Neural progenitor cell (in vitro differentiated cells): ENCODE measurements at regions not wholly inside any gene's neighbourhood (a gene's known extent, or its start where the extent isn't known, plus 50 kb on each side); places are given as distances from the start of the nearest gene placed in this dataset.

Source experiments
- DNase-seq: peaks from one replicate; pipeline ENCODE4 v3.0.0-alpha.2; 2016; ENCODE audit warnings: low spot score
- H2AFZ ChIP-seq: fragments of 200-600 bp; sonication (generic); replicated peaks from 2 replicates; pipeline ENCODE4 v1.6.1; 2016; ENCODE audit warnings: antibody characterized with exemption
- H3F3A ChIP-seq: fragments of 200-600 bp; sonication (generic); 2 replicates; pipeline ENCODE4 v1.6.1; 2016; ENCODE audit warnings: antibody characterized with exemption, low read depth
- H3K27ac ChIP-seq: fragments of 200-600 bp; sonication (generic); 2 replicates; pipeline ENCODE4 v1.5.1; 2016; ENCODE audit warnings: mild to moderate bottlenecking
- H3K27me3 ChIP-seq: fragments of 200-600 bp; sonication (generic); 2 replicates; pipeline ENCODE4 v1.6.1; 2016; ENCODE audit warnings: mild to moderate bottlenecking, moderate library complexity
- H3K36me3 ChIP-seq: fragments of 200-600 bp; sonication (generic); 2 replicates; pipeline ENCODE4 v1.5.1; 2016
- H3K4me1 ChIP-seq: fragments of 200-600 bp; sonication (generic); 2 replicates; pipeline ENCODE4 v1.6.1; 2016; ENCODE audit warnings: mixed run types
- H3K4me2 ChIP-seq: fragments of 200-600 bp; sonication (generic); 2 replicates; pipeline ENCODE4 v1.6.1; 2016
- H3K4me3 ChIP-seq: fragments of 200-600 bp; sonication (generic); 2 replicates; pipeline ENCODE4 v1.5.1; 2016
- H3K79me2 ChIP-seq: fragments of 200-600 bp; sonication (generic); 2 replicates; pipeline ENCODE4 v1.6.1; 2016; ENCODE audit warnings: low read depth
- H3K9ac ChIP-seq: fragments of 200-600 bp; sonication (generic); 2 replicates; pipeline ENCODE4 v1.6.1; 2016
- H3K9me3 ChIP-seq: fragments of 200-600 bp; sonication (generic); 2 replicates; pipeline ENCODE4 v1.5.1; 2016; ENCODE audit warnings: low read depth
- H4K20me1 ChIP-seq: fragments of 200-600 bp; sonication (generic); 2 replicates; pipeline ENCODE4 v1.6.1; 2016; ENCODE audit warnings: low read depth
- H3K27ac Mint-ChIP-seq: 3 replicates; pipeline ENCODE4 v1.8.0; 2021; ENCODE audit warnings: mixed read lengths
- H3K27me3 Mint-ChIP-seq: 2 replicates; pipeline ENCODE4 v1.8.0; 2022; ENCODE audit warnings: low read depth, mild to moderate bottlenecking, inconsistent platforms, moderate library complexity, mixed read lengths; ENCODE audit not compliant: insufficient read depth
- H3K36me3 Mint-ChIP-seq: 3 replicates; pipeline ENCODE4 v1.8.0; 2021; ENCODE audit warnings: mixed read lengths
- H3K4me1 Mint-ChIP-seq: 3 replicates; pipeline ENCODE4 v1.8.0; 2021; ENCODE audit warnings: mixed read lengths
- H3K4me3 Mint-ChIP-seq: 3 replicates; pipeline ENCODE4 v1.8.0; 2021; ENCODE audit warnings: mild to moderate bottlenecking, moderate library complexity, mixed read lengths
- H3K9me3 Mint-ChIP-seq: 3 replicates; pipeline ENCODE4 v1.8.0; 2020; ENCODE audit warnings: mixed read lengths
- CTCF ChIP-seq: fragments of 200-600 bp; sonication (generic); IDR thresholded peaks from 2 replicates; pipeline ENCODE4 v1.5.1; 2017; ENCODE audit warnings: antibody characterized with exemption, mild to moderate bottlenecking
- EZH2 ChIP-seq: fragments of 200-600 bp; sonication (generic); IDR thresholded peaks from 2 replicates; pipeline ENCODE4 v1.6.1; 2017; ENCODE audit warnings: antibody characterized with exemption, mild to moderate bottlenecking, moderate library complexity
- EZH2phosphoT487 ChIP-seq: fragments of 200-600 bp; sonication (generic); IDR thresholded peaks from 2 replicates; pipeline ENCODE4 v1.6.1; 2017; ENCODE audit warnings: antibody characterized with exemption

DNA sequence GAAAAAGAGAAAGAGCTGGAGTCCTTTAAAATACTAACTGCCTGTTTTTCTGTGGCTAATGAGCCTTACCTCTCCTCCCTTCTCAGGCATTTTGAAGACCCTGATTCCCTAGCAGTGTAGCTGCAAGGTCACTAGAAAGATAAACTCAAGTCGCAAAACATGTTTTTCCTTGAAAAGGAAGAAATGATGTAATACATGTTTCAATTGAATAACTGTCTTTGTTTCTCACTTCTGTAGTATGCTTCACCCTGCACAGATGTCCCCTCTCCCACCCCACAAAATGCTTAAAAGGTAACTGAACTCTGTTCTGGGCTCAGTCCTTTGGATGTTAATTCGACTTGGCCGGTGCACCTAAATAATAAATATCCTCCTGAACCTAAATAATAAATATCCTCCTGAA, 1350.3 kb downstream of the TMEM121 start:
- Mint-ChIP-seq H3K27ac (no peak overlapping the region), H3K4me3 (no peak overlapping the region), H3K27me3 (peaks cover 5% of the 10 kb centered on the region), H3K9me3 (peaks cover 49% of the 10 kb centered on the region), H3K36me3 (no peaks in the 10 kb centered on the region), H3K4me1 (no peaks in the 10 kb centered on the region)
- no peak overlapping the region for H3K27ac ChIP-seq
- no peak overlapping the region for H3K9ac ChIP-seq
- TF ChIP-seq EZH2 (no peak), EZH2phosphoT487 (no peak), CTCF (no peak)
- peaks cover 26% of the 10 kb centered on the region for H3K9me3 ChIP-seq
- DNase-seq: no peak
- H3K36me3 ChIP-seq: no peaks in the 10 kb centered on the region
- no peaks in the 10 kb centered on the region for H3F3A ChIP-seq
- no peaks in the 10 kb centered on the region for H3K4me1 ChIP-seq
- no peak overlapping the region for H2AFZ ChIP-seq
- no peaks in the 10 kb centered on the region for H3K27me3 ChIP-seq
- H3K4me2 ChIP-seq: no peak overlapping the region
- H4K20me1 ChIP-seq: no peaks in the 10 kb centered on the region
- no peaks in the 10 kb centered on the region for H3K79me2 ChIP-seq
- no peak overlapping the region for H3K4me3 ChIP-seq

- peaks cover 42% of the 10 kb centered on the region for H3K9me3 Mint-ChIP-seq
- no peaks in the 10 kb centered on the region for H3K36me3 Mint-ChIP-seq
- Histone ChIP-seq H3K4me2 (no peak overlapping the region), H4K20me1 (no peaks in the 10 kb centered on the region), H2AFZ (no peak overlapping the region), H3K4me3 (no peak overlapping the region), H3F3A (no peaks in the 10 kb centered on the region), H3K9ac (no peak overlapping the region), H3K4me1 (no peaks in the 10 kb centered on the region), H3K27ac (no peak overlapping the region), H3K36me3 (no peaks in the 10 kb centered on the region), H3K9me3 (peaks cover 32% of the 10 kb centered on the region), H3K79me2 (no peaks in the 10 kb centered on the region), H3K27me3 (no peaks in the 10 kb centered on the region)
- TF ChIP-seq EZH2phosphoT487 (no peak), EZH2 (no peak), CTCF (no peak)
- no peak for DNase-seq
- no peak overlapping the region for H3K27ac Mint-ChIP-seq
- H3K4me3 Mint-ChIP-seq: no peak overlapping the region
- peaks cover 4% of the 10 kb centered on the region for H3K27me3 Mint-ChIP-seq
- H3K4me1 Mint-ChIP-seq: no peaks in the 10 kb centered on the region
These were observed 1351.1 kb downstream of the TMEM121 start for GRCh38 chr14:106877517-106877916.

- Histone ChIP-seq H3K4me2 (no peak overlapping the region), H3K4me3 (no peak overlapping the region), H3K9me3 (peaks cover 38% of the 10 kb centered on the region), H2AFZ (no peak overlapping the region), H4K20me1 (no peaks in the 10 kb centered on the region), H3K36me3 (no peaks in the 10 kb centered on the region), H3K79me2 (no peaks in the 10 kb centered on the region), H3F3A (no peaks in the 10 kb centered on the region), H3K27me3 (no peaks in the 10 kb centered on the region), H3K27ac (no peak overlapping the region), H3K4me1 (no peaks in the 10 kb centered on the region), H3K9ac (no peak overlapping the region)
- H3K27ac Mint-ChIP-seq: no peak overlapping the region
- no peak for DNase-seq
- no peak overlapping the region for H3K4me3 Mint-ChIP-seq
- no peaks in the 10 kb centered on the region for H3K36me3 Mint-ChIP-seq
- peak; percentile 9 for TF ChIP-seq CTCF
- no peak for TF ChIP-seq EZH2
- H3K4me1 Mint-ChIP-seq: no peaks in the 10 kb centered on the region
- H3K9me3 Mint-ChIP-seq: peaks cover 39% of the 10 kb centered on the region
- peaks cover 2% of the 10 kb centered on the region for H3K27me3 Mint-ChIP-seq
These were observed 1352.9 kb downstream of the TMEM121 start for GRCh38 chr14:106879241-106879640.
